ENCODE measurements at regions not wholly inside any gene's neighbourhood (a gene's known extent, or its start where the extent isn't known, plus 50 kb on each side); places are given as distances from the start of the nearest gene placed in this dataset.

DNA sequence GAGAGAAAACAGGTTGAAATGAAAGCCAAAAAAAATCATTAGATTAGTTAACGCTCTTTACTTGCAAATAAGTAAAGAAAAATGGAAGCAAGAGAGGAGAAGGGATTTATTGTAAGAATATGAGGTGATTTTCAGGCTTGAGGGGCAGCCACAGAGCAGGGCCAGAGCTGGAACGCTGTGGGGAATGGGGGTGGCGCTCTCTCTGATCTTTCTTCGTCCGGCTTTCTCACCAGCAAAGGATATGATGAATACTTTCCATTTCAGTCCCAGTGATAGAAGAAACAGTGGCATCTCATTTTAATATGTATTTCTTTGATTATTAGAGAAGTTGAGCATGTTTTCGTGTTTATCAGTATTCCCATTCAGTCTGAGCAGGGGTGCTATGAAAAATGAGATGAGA, 112.2 kb downstream of the SKIDA1 start:
- POLR2A ChIA-PET: no interaction called here
- TF ChIP-seq, protein P1, sequence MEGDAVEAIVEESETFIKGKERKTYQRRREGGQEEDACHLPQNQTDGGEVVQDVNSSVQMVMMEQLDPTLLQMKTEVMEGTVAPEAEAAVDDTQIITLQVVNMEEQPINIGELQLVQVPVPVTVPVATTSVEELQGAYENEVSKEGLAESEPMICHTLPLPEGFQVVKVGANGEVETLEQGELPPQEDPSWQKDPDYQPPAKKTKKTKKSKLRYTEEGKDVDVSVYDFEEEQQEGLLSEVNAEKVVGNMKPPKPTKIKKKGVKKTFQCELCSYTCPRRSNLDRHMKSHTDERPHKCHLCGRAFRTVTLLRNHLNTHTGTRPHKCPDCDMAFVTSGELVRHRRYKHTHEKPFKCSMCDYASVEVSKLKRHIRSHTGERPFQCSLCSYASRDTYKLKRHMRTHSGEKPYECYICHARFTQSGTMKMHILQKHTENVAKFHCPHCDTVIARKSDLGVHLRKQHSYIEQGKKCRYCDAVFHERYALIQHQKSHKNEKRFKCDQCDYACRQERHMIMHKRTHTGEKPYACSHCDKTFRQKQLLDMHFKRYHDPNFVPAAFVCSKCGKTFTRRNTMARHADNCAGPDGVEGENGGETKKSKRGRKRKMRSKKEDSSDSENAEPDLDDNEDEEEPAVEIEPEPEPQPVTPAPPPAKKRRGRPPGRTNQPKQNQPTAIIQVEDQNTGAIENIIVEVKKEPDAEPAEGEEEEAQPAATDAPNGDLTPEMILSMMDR (IDR thresholded peaks at IDR 0.05; ENCODE audit: control extremely low read depth, extremely low read depth, low read depth, missing control alignments): no peak
- CTCF ChIA-PET: no interaction called here
- no peak for DNase-seq (ENCODE audit: extremely low spot score)

DNA sequence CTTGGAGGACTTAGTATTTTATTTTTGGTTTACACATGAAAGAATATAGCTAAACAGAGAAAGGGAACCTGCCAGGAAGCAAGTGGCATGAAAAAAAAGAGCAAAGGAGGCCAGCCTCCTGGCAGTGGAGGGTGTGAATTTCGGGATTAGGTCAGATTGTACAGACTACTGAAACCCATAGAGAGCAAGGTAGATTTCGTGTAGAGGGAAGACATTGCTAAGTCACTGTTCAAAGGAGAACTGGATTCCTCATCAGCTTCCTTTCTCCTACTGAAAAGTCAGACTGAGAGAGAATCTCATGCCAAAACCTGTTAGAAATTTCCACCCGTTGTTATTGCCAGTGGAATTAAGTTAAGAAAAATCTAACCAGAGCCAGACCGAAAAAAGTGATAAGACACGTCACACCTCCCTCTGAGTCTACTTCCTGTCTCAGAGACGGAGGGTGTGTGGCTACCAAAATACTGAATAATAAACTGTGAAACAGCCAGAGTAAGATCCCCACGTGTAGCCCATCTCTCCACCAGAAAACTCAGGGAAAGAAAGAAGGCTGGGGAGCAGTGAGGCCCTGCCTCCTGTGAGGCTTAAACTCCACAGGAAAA, 118.8 kb downstream of the SKIDA1 start:
- ChIA-PET CTCF (interaction anchor here (1.0 kb wide), 1 partner anchor 9 kb away, joined by 3 read pairs; no protein-coding TSS in a partner anchor), POLR2A (no interaction called here)
- DNase-seq (ENCODE audit: extremely low spot score): no peak
- TF ChIP-seq, protein P1 (IDR thresholded peaks at IDR 0.05; ENCODE audit: control extremely low read depth, extremely low read depth, low read depth, missing control alignments): no peak

DNA sequence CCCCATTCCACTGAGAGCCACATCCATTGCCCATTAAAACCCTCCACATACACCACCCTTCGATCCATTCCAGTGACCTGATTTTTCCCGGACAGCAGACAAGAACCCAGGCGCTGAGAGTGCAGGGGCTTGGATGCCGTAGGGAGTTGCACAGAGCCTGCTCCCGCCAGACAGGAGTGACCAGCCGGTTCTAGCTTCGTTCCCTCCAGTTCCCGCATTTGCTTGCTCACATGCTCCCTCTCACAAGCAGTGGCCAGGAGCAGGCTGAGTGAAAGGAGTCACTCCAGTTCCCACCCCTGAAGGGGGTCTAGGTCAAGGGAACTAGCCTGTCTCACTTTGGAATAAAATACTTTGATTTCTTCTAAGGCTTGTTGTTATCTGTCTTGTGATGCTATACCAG, 119.5 kb downstream of the SKIDA1 start:
- TF ChIP-seq, protein P1 (IDR thresholded peaks at IDR 0.05; ENCODE audit: control extremely low read depth, extremely low read depth, low read depth, missing control alignments): no peak
- no peak for DNase-seq (ENCODE audit: extremely low spot score)
- ChIA-PET POLR2A (no interaction called here), CTCF (no interaction called here)

DNA sequence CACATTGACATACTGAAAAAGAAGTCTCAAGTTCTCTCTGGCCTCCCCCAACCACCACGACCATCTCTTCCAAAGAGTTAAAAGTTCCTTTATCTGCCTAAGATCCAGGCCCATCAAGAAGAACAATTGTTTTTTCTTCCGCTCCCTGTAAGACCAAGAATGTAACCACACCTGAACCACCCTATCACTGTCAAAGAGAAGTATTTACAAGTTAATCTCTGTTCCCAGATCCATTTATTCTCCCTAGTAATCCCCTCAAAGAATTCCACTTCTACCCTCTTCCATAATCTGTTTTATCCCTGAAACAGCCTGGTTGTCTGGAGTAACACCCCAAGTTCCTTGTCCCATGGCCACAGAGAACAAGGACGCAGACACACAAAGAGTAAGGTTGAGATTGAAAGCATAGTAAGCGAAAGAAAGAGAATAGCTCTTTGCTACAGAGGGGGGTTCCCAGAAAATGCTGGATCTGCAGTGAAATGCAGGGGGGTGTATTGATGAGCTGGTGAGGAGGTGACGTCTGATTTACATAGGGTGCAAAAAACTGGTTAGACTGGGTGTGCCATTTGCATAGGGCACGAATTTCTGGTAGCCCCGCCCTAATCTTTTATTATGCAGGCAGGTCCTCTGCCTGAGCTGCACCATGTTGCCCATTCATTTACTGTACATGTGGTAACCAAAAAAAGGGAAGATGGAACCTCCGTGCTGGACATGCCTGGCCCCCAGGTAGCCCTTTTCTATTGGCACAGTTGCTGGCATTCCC, 122.0 kb downstream of the SKIDA1 start:
- CTCF ChIA-PET: no interaction called here
- POLR2A ChIA-PET: no interaction called here
- TF ChIP-seq, protein P1 (IDR thresholded peaks at IDR 0.05; ENCODE audit: control extremely low read depth, extremely low read depth, low read depth, missing control alignments): no peak
- DNase-seq (ENCODE audit: extremely low spot score): no peak

DNA sequence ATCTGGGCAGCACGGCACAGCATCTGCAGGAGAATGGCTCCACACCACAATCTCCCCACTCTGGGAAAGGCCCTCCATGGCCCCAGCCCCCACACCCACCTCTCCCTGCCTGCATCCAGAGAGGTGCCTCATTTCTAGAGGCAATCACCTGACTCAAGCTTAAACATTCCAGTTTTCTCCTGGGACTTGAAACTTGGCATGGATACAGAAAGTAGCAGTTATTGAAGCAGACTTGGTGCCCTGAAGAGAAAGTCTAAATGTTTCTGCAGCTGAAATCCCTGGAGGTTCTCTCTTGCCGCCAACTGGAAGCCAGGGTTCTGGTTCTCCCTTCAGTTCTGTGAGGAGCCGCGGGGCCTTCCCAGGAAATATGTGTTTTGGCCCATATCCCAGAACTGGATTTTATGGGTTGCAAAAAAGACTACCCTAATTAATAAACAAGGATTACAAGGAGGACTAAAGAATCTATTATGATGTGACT, 122.8 kb downstream of the SKIDA1 start:
- no peak for DNase-seq (ENCODE audit: extremely low spot score)
- CTCF ChIA-PET: no interaction called here
- TF ChIP-seq, protein P1 (IDR thresholded peaks at IDR 0.05; ENCODE audit: control extremely low read depth, extremely low read depth, low read depth, missing control alignments): no peak
- POLR2A ChIA-PET: no interaction called here

DNA sequence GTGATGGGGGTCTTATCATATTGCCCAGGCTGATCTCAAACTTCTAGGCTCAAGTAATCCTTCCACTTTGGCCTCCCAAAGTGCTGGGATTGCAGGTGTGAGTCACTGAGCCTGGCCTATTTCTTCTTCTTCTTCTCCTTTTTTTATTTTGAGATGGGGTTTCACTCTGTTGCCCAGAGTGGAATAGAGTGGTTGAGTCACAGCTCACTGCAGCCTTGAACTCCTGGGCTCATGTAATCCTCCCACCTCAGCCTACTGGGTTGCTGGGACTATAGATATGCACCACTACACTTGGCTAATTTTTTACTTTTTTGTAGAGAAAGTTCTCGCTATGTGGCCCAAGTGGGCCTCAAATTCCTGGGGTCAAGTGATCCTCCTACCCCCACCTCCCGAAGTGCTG, 124.3 kb downstream of the SKIDA1 start:
- DNase-seq (ENCODE audit: extremely low spot score): no peak
- ChIA-PET CTCF (no interaction called here), POLR2A (no interaction called here)
- TF ChIP-seq, protein P1 (IDR thresholded peaks at IDR 0.05; ENCODE audit: control extremely low read depth, extremely low read depth, low read depth, missing control alignments): no peak

Measured in GM10248 (cell line).